ENCODE measurements at regions not wholly inside any gene's neighbourhood (a gene's known extent, or its start where the extent isn't known, plus 50 kb on each side); places are given as distances from the start of the nearest gene placed in this dataset.

- Histone ChIP-seq H3K36me3 (ENCODE audit: insufficient read depth, low read length) (no peaks in the 10 kb centered on the region), H3K4me1 (ENCODE audit: insufficient read depth, low read length) (no peaks in the 10 kb centered on the region), H3K9me3 (ENCODE audit: low read length) (no peaks in the 10 kb centered on the region), H3K27ac (ENCODE audit: low read depth, low read length) (no peak overlapping the region), H3K4me3 (ENCODE audit: low read depth in 1 of 2, low read length in 2 of 2) (no peak overlapping the region), H3K9ac (ENCODE audit: low read length) (no peak overlapping the region), H3K27me3 (ENCODE audit: control insufficient read depth in 1 of 2, insufficient read depth in 2 of 2, low read length in 2 of 2) (no peaks in the 10 kb centered on the region)
Observed at GRCh38 chr13:73390100-73390499, 331.3 kb downstream of the KLF5 start.

DNA sequence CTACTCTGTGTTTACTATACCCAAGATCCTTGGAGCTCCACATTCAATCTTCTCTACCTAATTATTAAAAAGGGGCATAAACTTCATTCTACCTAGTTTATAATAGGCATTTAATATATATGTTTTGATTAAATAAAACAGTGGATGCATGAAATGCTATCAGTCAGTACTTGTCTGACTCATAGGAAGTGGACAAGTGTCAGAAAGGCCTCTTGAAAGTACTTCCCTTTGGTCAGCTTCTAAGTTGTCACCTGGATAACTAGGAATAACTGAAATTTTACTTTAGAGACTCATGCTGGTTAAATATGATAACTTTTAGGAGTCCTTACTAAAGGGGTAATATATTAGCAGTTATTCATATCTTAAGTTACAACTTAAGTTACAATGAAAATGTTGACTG, 329.8 kb downstream of the KLF5 start:
- Histone ChIP-seq H3K9ac (ENCODE audit: low read length) (no peak overlapping the region), H3K27me3 (ENCODE audit: control insufficient read depth in 1 of 2, insufficient read depth in 2 of 2, low read length in 2 of 2) (no peaks in the 10 kb centered on the region), H3K36me3 (ENCODE audit: insufficient read depth, low read length) (no peaks in the 10 kb centered on the region), H3K27ac (ENCODE audit: low read depth, low read length) (no peak overlapping the region), H3K4me3 (ENCODE audit: low read depth in 1 of 2, low read length in 2 of 2) (no peak overlapping the region), H3K9me3 (ENCODE audit: low read length) (no peaks in the 10 kb centered on the region), H3K4me1 (ENCODE audit: insufficient read depth, low read length) (no peaks in the 10 kb centered on the region)

- H3K4me3 ChIP-seq (ENCODE audit: low read depth in 1 of 2, low read length in 2 of 2) = no peak overlapping the region
- no peaks in the 10 kb centered on the region for H3K9me3 ChIP-seq (ENCODE audit: low read length)
- no peaks in the 10 kb centered on the region for H3K27me3 ChIP-seq (ENCODE audit: control insufficient read depth in 1 of 2, insufficient read depth in 2 of 2, low read length in 2 of 2)
- H3K27ac ChIP-seq (ENCODE audit: low read depth, low read length) = no peak overlapping the region
- no peak overlapping the region for H3K9ac ChIP-seq (ENCODE audit: low read length)
- no peaks in the 10 kb centered on the region for H3K36me3 ChIP-seq (ENCODE audit: insufficient read depth, low read length)
- no peaks in the 10 kb centered on the region for H3K4me1 ChIP-seq (ENCODE audit: insufficient read depth, low read length)
Observed at GRCh38 chr13:73387318-73387717, 328.5 kb downstream of the KLF5 start.

- no peaks in the 10 kb centered on the region for H3K9me3 ChIP-seq (ENCODE audit: low read length)
- H3K36me3 ChIP-seq (ENCODE audit: insufficient read depth, low read length) = no peaks in the 10 kb centered on the region
- H3K9ac ChIP-seq (ENCODE audit: low read length) = no peak overlapping the region
- no peaks in the 10 kb centered on the region for H3K4me1 ChIP-seq (ENCODE audit: insufficient read depth, low read length)
- no peak overlapping the region for H3K27ac ChIP-seq (ENCODE audit: low read depth, low read length)
- H3K4me3 ChIP-seq (ENCODE audit: low read depth in 1 of 2, low read length in 2 of 2) = no peak overlapping the region
- no peaks in the 10 kb centered on the region for H3K27me3 ChIP-seq (ENCODE audit: control insufficient read depth in 1 of 2, insufficient read depth in 2 of 2, low read length in 2 of 2)
Observed at GRCh38 chr13:73385848-73386247, 327.0 kb downstream of the KLF5 start.

DNA sequence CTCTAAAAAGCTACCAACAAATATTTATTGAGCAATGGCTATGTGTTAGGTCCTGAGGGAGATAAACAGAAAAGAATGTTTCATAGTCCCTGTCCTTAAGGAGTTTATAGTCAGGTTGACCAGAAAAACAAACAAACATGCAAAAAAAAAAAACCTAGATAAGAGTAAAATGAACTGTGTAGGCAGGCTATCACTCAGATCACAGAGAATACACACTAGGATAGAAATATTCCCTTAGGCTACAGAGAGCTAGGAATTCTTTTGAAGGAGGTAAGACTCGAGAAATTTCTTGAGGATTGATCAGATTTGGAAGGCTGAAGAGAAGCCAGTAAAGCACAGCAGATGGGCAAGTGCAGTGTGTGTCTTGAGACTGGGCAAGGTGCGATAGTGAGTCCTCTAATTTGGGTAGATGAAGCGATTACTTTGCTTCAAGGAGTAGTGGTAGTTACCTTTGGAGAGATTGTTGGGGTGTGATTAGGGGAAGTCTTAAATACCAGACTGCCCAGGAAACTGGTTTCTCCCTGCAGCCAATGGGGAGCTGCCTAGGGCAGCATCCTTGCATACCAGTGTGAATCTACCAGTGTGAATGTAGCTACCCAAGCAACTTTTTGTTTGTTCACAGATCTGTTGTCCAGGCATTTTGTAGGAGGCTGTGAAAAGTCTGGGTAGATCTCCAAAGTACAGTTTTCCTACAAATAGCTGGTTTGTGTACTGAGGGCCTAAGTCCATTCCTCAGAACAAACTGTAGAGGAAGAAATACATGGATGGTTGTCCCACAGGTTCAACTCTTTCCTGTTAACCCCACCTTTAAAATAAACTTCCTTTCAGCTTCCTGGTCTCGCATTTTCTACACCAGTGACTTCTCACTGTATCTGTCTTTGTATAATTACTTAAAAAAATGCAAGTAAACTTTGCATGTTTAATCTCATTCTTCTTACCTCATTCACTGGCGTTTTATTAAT, 314.1 kb downstream of the KLF5 start:
- Histone ChIP-seq H3K9ac (ENCODE audit: low read length) (no peak overlapping the region), H3K9me3 (ENCODE audit: low read length) (no peaks in the 10 kb centered on the region), H3K27ac (ENCODE audit: low read depth, low read length) (no peak overlapping the region), H3K27me3 (ENCODE audit: control insufficient read depth in 1 of 2, insufficient read depth in 2 of 2, low read length in 2 of 2) (no peaks in the 10 kb centered on the region), H3K4me3 (ENCODE audit: low read depth in 1 of 2, low read length in 2 of 2) (no peak overlapping the region), H3K4me1 (ENCODE audit: insufficient read depth, low read length) (no peaks in the 10 kb centered on the region), H3K36me3 (ENCODE audit: insufficient read depth, low read length) (no peaks in the 10 kb centered on the region)

DNA sequence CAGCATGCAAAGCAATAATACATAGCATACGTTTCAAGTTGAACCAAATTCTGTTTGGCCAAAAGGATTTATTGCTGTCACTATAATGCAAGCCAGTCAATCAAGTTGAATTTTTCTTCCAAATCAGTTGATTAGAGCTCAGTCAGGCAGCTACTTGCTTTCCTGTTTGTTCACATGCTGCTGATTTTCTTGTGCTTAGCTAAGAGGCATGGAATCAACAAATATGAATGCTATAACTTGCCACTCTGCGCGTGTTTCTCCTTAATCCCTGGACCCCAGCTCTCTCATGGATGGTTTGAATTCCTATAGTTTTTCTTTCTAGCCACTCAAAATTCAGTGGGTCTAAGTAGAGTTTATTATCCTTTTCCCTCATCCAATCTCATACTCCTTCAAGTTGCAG, 311.3 kb downstream of the KLF5 start:
- Histone ChIP-seq H3K4me3 (ENCODE audit: low read depth in 1 of 2, low read length in 2 of 2) (no peak overlapping the region), H3K27ac (ENCODE audit: low read depth, low read length) (no peak overlapping the region), H3K36me3 (ENCODE audit: insufficient read depth, low read length) (no peaks in the 10 kb centered on the region), H3K9ac (ENCODE audit: low read length) (no peak overlapping the region), H3K4me1 (ENCODE audit: insufficient read depth, low read length) (no peaks in the 10 kb centered on the region), H3K27me3 (ENCODE audit: control insufficient read depth in 1 of 2, insufficient read depth in 2 of 2, low read length in 2 of 2) (no peaks in the 10 kb centered on the region), H3K9me3 (ENCODE audit: low read length) (no peaks in the 10 kb centered on the region)

DNA sequence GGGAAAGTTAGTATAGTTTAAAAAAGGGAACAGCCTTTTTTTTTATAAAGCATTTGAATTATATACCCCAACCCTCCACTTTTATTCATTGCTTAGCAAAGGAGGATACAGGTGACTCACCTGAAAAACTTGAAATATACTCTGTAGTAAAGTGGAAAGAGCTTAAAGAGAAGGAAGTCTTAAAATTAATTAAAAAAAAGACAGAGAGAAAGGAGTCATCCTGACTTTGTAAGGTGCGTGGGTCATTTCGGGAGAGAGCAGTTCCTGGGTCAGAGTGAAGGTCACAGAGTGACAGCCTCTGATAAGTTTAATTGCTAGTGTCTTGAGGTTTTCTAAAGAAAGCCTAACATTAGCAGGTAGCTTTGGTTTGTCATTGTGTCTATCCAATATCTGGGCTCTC, 310.3 kb downstream of the KLF5 start:
- H3K9ac ChIP-seq (ENCODE audit: low read length) = no peak overlapping the region
- H3K27ac ChIP-seq (ENCODE audit: low read depth, low read length) = no peak overlapping the region
- no peak overlapping the region for H3K4me3 ChIP-seq (ENCODE audit: low read depth in 1 of 2, low read length in 2 of 2)
- H3K36me3 ChIP-seq (ENCODE audit: insufficient read depth, low read length) = no peaks in the 10 kb centered on the region
- H3K9me3 ChIP-seq (ENCODE audit: low read length) = no peaks in the 10 kb centered on the region
- H3K27me3 ChIP-seq (ENCODE audit: control insufficient read depth in 1 of 2, insufficient read depth in 2 of 2, low read length in 2 of 2) = no peaks in the 10 kb centered on the region
- no peaks in the 10 kb centered on the region for H3K4me1 ChIP-seq (ENCODE audit: insufficient read depth, low read length)

GRCh38 chr13:73368608-73369007, 309.8 kb downstream of the KLF5 start:
- Histone ChIP-seq H3K4me3 (ENCODE audit: low read depth in 1 of 2, low read length in 2 of 2) (no peak overlapping the region), H3K4me1 (ENCODE audit: insufficient read depth, low read length) (no peaks in the 10 kb centered on the region), H3K9me3 (ENCODE audit: low read length) (no peaks in the 10 kb centered on the region), H3K36me3 (ENCODE audit: insufficient read depth, low read length) (no peaks in the 10 kb centered on the region), H3K27me3 (ENCODE audit: control insufficient read depth in 1 of 2, insufficient read depth in 2 of 2, low read length in 2 of 2) (no peaks in the 10 kb centered on the region), H3K9ac (ENCODE audit: low read length) (no peak overlapping the region), H3K27ac (ENCODE audit: low read depth, low read length) (no peak overlapping the region)

GRCh38 chr13:73367886-73368285, 309.1 kb downstream of the KLF5 start:
- H3K9me3 ChIP-seq (ENCODE audit: low read length) = no peaks in the 10 kb centered on the region
- H3K9ac ChIP-seq (ENCODE audit: low read length) = no peak overlapping the region
- no peak overlapping the region for H3K4me3 ChIP-seq (ENCODE audit: low read depth in 1 of 2, low read length in 2 of 2)
- no peaks in the 10 kb centered on the region for H3K27me3 ChIP-seq (ENCODE audit: control insufficient read depth in 1 of 2, insufficient read depth in 2 of 2, low read length in 2 of 2)
- no peak overlapping the region for H3K27ac ChIP-seq (ENCODE audit: low read depth, low read length)
- no peaks in the 10 kb centered on the region for H3K36me3 ChIP-seq (ENCODE audit: insufficient read depth, low read length)
- no peaks in the 10 kb centered on the region for H3K4me1 ChIP-seq (ENCODE audit: insufficient read depth, low read length)

DNA sequence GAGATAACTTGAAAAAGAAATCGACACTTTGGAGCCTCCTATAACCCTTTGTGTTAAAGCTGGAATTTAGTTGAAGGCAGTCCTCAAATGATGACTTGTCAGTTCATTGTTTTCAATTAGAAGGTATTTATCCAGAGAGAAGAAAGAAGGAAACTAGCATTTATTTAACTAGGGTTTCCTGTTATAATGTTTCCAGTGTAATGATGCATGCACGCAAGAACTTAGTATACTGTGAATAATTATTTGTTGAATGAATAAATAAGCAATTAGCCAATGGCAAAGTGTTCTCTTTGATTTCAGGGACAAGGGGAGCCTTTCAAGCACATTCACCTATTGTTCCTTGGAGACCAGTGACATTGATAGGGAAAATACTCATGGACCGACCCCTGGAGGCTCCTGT, 307.4 kb downstream of the KLF5 start:
- no peaks in the 10 kb centered on the region for H3K36me3 ChIP-seq (ENCODE audit: insufficient read depth, low read length)
- H3K4me3 ChIP-seq (ENCODE audit: low read depth in 1 of 2, low read length in 2 of 2) = no peak overlapping the region
- H3K27ac ChIP-seq (ENCODE audit: low read depth, low read length) = no peak overlapping the region
- H3K9me3 ChIP-seq (ENCODE audit: low read length) = no peaks in the 10 kb centered on the region
- no peaks in the 10 kb centered on the region for H3K27me3 ChIP-seq (ENCODE audit: control insufficient read depth in 1 of 2, insufficient read depth in 2 of 2, low read length in 2 of 2)
- no peaks in the 10 kb centered on the region for H3K4me1 ChIP-seq (ENCODE audit: insufficient read depth, low read length)
- H3K9ac ChIP-seq (ENCODE audit: low read length) = no peak overlapping the region

GRCh38 chr13:73365681-73366080, 306.9 kb downstream of the KLF5 start:
- Histone ChIP-seq H3K9ac (ENCODE audit: low read length) (no peak overlapping the region), H3K36me3 (ENCODE audit: insufficient read depth, low read length) (no peaks in the 10 kb centered on the region)

DNA sequence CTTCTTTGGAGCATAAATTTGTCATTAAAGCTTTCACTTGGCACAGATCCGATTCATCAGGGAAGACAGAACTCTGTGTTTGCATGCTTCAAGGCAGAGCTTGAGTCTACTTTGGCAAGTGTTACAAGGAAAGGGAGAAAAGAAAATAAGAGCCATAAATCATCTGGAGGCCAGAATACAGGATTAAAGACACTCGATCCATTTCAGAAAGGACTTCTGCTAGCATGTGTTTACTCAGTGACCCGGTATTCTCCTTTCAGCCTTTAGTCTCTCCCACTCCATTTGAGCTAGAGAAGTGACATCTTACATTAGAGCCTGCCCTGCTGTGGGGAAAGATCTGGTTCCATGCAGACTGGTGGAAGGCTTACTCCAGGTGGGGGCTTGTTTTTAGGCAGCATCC, 306.4 kb downstream of the KLF5 start:
- Histone ChIP-seq H3K27ac (ENCODE audit: low read depth, low read length) (no peak overlapping the region), H3K4me3 (ENCODE audit: low read depth in 1 of 2, low read length in 2 of 2) (no peak overlapping the region)

More at GRCh38 chr13:73365681-73366080, 306.9 kb downstream of the KLF5 start:
- H3K4me3 ChIP-seq (ENCODE audit: low read depth in 1 of 2, low read length in 2 of 2) = no peak overlapping the region
- no peak overlapping the region for H3K27ac ChIP-seq (ENCODE audit: low read depth, low read length)
- no peaks in the 10 kb centered on the region for H3K4me1 ChIP-seq (ENCODE audit: insufficient read depth, low read length)
- no peaks in the 10 kb centered on the region for H3K27me3 ChIP-seq (ENCODE audit: control insufficient read depth in 1 of 2, insufficient read depth in 2 of 2, low read length in 2 of 2)
- H3K9me3 ChIP-seq (ENCODE audit: low read length) = no peaks in the 10 kb centered on the region

More for the DNA sequence above, 306.4 kb downstream of the KLF5 start:
- H3K36me3 ChIP-seq (ENCODE audit: insufficient read depth, low read length) = no peaks in the 10 kb centered on the region
- no peak overlapping the region for H3K9ac ChIP-seq (ENCODE audit: low read length)
- no peaks in the 10 kb centered on the region for H3K9me3 ChIP-seq (ENCODE audit: low read length)
- H3K4me1 ChIP-seq (ENCODE audit: insufficient read depth, low read length) = no peaks in the 10 kb centered on the region
- no peaks in the 10 kb centered on the region for H3K27me3 ChIP-seq (ENCODE audit: control insufficient read depth in 1 of 2, insufficient read depth in 2 of 2, low read length in 2 of 2)

Data from muscle layer of colon (tissue), 2 donors.